ENCODE measurements at regions not wholly inside any gene's neighbourhood (a gene's known extent, or its start where the extent isn't known, plus 50 kb on each side); places are given as distances from the start of the nearest gene placed in this dataset.

DNA sequence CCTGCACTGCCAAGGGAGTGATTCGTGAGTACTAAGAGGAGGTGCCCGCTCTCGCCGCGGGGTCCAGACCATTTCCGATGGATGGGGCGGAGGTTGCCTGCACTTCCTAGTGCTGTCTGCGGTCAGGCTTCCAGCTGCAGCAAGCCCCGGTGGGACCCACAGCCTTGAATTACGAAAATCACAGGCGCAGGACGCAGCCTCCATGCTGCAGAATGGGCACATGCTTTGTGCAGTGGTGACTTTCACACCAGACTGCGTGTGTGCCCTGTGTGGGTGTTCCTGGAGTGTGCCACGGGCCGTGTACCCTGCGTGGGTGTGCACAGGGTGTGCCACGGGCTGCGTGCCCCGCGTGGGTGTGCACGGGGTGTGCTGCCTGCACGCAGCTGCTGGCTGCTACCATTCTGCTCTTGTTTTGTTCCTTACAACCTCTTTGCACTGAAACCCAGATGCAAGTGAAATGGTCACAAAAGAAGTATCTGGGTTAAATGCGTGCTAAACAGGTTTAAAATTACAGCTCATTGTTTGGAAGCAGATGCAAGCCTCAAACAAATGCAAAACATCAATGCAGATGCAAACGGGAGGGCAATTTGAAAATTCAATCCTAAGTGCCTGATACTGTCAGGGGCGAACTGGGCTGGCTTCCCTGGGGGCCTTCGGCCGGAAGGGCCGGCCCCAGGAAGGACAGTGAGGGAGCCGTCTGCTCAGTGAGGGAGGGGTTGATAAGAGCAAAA lies 221.2 kb upstream of the SOX1 start:
- no peak for DNase-seq
- no peaks in the 10 kb centered on the region for H3K36me3 ChIP-seq (replicated peaks in 1 of 2; ENCODE audit: control insufficient read depth in 1 of 2, insufficient read depth in 2 of 2, low read length in 1 of 2)
- H3K4me2 ChIP-seq, result no peak overlapping the region
- H3K27ac ChIP-seq (ENCODE audit: low read depth in 2 of 2, low read length in 1 of 2), result no peak overlapping the region
- TF ChIP-seq, protein P1, sequence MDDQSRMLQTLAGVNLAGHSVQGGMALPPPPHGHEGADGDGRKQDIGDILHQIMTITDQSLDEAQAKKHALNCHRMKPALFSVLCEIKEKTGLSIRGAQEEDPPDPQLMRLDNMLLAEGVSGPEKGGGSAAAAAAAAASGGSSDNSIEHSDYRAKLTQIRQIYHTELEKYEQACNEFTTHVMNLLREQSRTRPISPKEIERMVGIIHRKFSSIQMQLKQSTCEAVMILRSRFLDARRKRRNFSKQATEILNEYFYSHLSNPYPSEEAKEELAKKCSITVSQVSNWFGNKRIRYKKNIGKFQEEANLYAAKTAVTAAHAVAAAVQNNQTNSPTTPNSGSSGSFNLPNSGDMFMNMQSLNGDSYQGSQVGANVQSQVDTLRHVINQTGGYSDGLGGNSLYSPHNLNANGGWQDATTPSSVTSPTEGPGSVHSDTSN (IDR thresholded peaks at IDR 0.05), result no peak
- TF ChIP-seq RXRA (IDR thresholded peaks at IDR 0.05; ENCODE audit: borderline replicate concordance, low read depth), result no peak
- no peak for TF ChIP-seq MEF2A (IDR thresholded peaks at IDR 0.05; ENCODE audit: borderline replicate concordance, low read depth)
- TF ChIP-seq EZH2phosphoT487 (IDR thresholded peaks at IDR 0.05; ENCODE audit: borderline replicate concordance, low read depth), result no peak
- TF ChIP-seq, protein P2, sequence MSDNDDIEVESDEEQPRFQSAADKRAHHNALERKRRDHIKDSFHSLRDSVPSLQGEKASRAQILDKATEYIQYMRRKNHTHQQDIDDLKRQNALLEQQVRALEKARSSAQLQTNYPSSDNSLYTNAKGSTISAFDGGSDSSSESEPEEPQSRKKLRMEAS (IDR thresholded peaks at IDR 0.05; ENCODE audit: low read depth), result no peak
- TF ChIP-seq TAF1 (IDR thresholded peaks at IDR 0.05; ENCODE audit: borderline replicate concordance, low read depth, low read length), result no peak
- ChIA-PET POLR2A (no interaction called here), CTCF (no interaction called here)
- H4K20me1 ChIP-seq (ENCODE audit: insufficient read depth), result no peaks in the 10 kb centered on the region
- no peaks in the 10 kb centered on the region for H3K79me2 ChIP-seq (ENCODE audit: insufficient read depth)
- no peaks in the 10 kb centered on the region for H3F3A ChIP-seq (replicated peaks; ENCODE audit: insufficient read depth)
- no peaks in the 10 kb centered on the region for H3K9me2 ChIP-seq
- H2AFZ ChIP-seq (ENCODE audit: low read depth), result no peak overlapping the region
- no peak overlapping the region for H3K4me3 ChIP-seq (ENCODE audit: low read depth in 2 of 2, low read length in 1 of 2)
- no peaks in the 10 kb centered on the region for H3K4me1 ChIP-seq (ENCODE audit: control insufficient read depth in 1 of 2, insufficient read depth in 2 of 2, low read depth in 1 of 2, low read length in 1 of 2)
- no peaks in the 10 kb centered on the region for H3K27me3 ChIP-seq (ENCODE audit: insufficient read depth)
- H3K9me3 ChIP-seq, result no peaks in the 10 kb centered on the region
- WGBS (ENCODE audit: low lambda C conversion rate), result 4% methylated on average over 13 of the region's 29 CpGs
- H3K9ac ChIP-seq, result no peak overlapping the region

DNA sequence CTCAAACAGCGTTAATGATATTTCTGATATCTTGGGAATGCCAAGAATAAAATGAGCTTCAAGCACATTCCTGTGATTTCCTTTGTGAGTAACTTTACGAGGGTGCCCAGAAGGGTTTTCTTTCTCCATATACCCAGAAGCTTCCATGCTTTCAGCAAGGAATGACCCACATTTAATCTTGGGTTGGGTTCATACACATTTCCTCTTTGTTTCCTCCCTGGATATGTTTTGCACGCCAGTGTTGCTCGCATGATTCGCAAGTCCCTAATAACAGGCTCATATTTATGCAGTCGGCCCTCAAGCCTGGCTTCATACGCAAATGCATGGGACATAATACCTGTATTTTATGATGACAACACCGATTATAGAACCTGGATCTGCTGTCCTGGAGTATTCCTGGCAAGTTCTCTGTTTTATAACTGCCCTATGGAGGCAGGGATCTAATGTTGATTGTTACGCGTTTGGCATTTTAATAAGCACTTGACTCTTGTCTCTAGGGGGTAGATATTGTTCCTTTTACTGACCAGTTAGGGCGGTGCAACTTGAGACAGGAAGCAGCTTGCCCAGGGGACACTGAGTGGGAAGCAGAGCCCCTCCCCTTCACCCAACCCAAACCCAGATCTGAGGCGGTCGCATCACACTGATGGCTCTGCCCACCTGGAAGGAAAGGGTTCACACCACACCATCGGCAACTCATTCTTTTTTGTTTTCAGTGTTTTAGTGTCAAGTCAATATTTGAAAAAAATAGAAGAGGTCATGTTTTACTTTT lies 220.4 kb upstream of the SOX1 start:
- no peak overlapping the region for H2AFZ ChIP-seq (ENCODE audit: low read depth)
- no peaks in the 10 kb centered on the region for H3K9me2 ChIP-seq
- H3K79me2 ChIP-seq (ENCODE audit: insufficient read depth), result no peaks in the 10 kb centered on the region
- no peaks in the 10 kb centered on the region for H3K9me3 ChIP-seq
- no peaks in the 10 kb centered on the region for H3K36me3 ChIP-seq (replicated peaks in 1 of 2; ENCODE audit: control insufficient read depth in 1 of 2, insufficient read depth in 2 of 2, low read length in 1 of 2)
- no peak for DNase-seq
- ChIA-PET CTCF (no interaction called here), POLR2A (no interaction called here)
- H3K27me3 ChIP-seq (ENCODE audit: insufficient read depth), result no peaks in the 10 kb centered on the region
- no peaks in the 10 kb centered on the region for H3K4me1 ChIP-seq (ENCODE audit: control insufficient read depth in 1 of 2, insufficient read depth in 2 of 2, low read depth in 1 of 2, low read length in 1 of 2)
- H3K4me3 ChIP-seq (ENCODE audit: low read depth in 2 of 2, low read length in 1 of 2), result no peak overlapping the region
- H3K9ac ChIP-seq, result no peak overlapping the region
- no peaks in the 10 kb centered on the region for H3F3A ChIP-seq (replicated peaks; ENCODE audit: insufficient read depth)
- H3K4me2 ChIP-seq, result no peak overlapping the region
- WGBS (ENCODE audit: low lambda C conversion rate), result 28% methylated on average over 14 of the region's 14 CpGs
- no peaks in the 10 kb centered on the region for H4K20me1 ChIP-seq (ENCODE audit: insufficient read depth)
- H3K27ac ChIP-seq (ENCODE audit: low read depth in 2 of 2, low read length in 1 of 2), result no peak overlapping the region
- TF ChIP-seq MEF2A (IDR thresholded peaks at IDR 0.05; ENCODE audit: borderline replicate concordance, low read depth), result no peak
- TF ChIP-seq, protein P3, sequence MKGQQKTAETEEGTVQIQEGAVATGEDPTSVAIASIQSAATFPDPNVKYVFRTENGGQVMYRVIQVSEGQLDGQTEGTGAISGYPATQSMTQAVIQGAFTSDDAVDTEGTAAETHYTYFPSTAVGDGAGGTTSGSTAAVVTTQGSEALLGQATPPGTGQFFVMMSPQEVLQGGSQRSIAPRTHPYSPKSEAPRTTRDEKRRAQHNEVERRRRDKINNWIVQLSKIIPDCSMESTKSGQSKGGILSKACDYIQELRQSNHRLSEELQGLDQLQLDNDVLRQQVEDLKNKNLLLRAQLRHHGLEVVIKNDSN (IDR thresholded peaks at IDR 0.05; ENCODE audit: borderline replicate concordance, low read depth), result no peak
- TF ChIP-seq TAF1 (IDR thresholded peaks at IDR 0.05; ENCODE audit: borderline replicate concordance, low read depth, low read length), result no peak
- TF ChIP-seq, protein P4, sequence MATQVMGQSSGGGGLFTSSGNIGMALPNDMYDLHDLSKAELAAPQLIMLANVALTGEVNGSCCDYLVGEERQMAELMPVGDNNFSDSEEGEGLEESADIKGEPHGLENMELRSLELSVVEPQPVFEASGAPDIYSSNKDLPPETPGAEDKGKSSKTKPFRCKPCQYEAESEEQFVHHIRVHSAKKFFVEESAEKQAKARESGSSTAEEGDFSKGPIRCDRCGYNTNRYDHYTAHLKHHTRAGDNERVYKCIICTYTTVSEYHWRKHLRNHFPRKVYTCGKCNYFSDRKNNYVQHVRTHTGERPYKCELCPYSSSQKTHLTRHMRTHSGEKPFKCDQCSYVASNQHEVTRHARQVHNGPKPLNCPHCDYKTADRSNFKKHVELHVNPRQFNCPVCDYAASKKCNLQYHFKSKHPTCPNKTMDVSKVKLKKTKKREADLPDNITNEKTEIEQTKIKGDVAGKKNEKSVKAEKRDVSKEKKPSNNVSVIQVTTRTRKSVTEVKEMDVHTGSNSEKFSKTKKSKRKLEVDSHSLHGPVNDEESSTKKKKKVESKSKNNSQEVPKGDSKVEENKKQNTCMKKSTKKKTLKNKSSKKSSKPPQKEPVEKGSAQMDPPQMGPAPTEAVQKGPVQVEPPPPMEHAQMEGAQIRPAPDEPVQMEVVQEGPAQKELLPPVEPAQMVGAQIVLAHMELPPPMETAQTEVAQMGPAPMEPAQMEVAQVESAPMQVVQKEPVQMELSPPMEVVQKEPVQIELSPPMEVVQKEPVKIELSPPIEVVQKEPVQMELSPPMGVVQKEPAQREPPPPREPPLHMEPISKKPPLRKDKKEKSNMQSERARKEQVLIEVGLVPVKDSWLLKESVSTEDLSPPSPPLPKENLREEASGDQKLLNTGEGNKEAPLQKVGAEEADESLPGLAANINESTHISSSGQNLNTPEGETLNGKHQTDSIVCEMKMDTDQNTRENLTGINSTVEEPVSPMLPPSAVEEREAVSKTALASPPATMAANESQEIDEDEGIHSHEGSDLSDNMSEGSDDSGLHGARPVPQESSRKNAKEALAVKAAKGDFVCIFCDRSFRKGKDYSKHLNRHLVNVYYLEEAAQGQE (IDR thresholded peaks at IDR 0.05; ENCODE audit: low read depth, low read length), result no peak
- TF ChIP-seq JUND (IDR thresholded peaks at IDR 0.05), result no peak
- TF ChIP-seq GATA2 (CRISPR knock-in tag; IDR thresholded peaks at IDR 0.05), result no peak
- TF ChIP-seq EP300 (IDR thresholded peaks at IDR 0.05; ENCODE audit: borderline replicate concordance in 1 of 2, low read depth in 1 of 2, low read length in 1 of 2), result no peak
- no peak for TF ChIP-seq RCOR1 (IDR thresholded peaks at IDR 0.05; ENCODE audit: low read length)
- TF ChIP-seq ELF1 (IDR thresholded peaks at IDR 0.05), result no peak
- TF ChIP-seq, protein P2 (IDR thresholded peaks at IDR 0.05; ENCODE audit: low read depth), result no peak
- TF ChIP-seq SIN3A (IDR thresholded peaks at IDR 0.05; ENCODE audit: borderline replicate concordance, low read depth, low read length), result no peak
- TF ChIP-seq, protein P5, sequence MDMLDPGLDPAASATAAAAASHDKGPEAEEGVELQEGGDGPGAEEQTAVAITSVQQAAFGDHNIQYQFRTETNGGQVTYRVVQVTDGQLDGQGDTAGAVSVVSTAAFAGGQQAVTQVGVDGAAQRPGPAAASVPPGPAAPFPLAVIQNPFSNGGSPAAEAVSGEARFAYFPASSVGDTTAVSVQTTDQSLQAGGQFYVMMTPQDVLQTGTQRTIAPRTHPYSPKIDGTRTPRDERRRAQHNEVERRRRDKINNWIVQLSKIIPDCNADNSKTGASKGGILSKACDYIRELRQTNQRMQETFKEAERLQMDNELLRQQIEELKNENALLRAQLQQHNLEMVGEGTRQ (IDR thresholded peaks at IDR 0.05; ENCODE audit: borderline replicate concordance, low read depth, low read length), result no peak
- TF ChIP-seq RXRA (IDR thresholded peaks at IDR 0.05; ENCODE audit: borderline replicate concordance, low read depth), result no peak
- no peak for TF ChIP-seq TCF12 (IDR thresholded peaks at IDR 0.05)
- TF ChIP-seq EZH2phosphoT487 (IDR thresholded peaks at IDR 0.05; ENCODE audit: borderline replicate concordance, low read depth), result no peak
- no peak for TF ChIP-seq FOXM1 (IDR thresholded peaks at IDR 0.05; ENCODE audit: low read depth)
- no peak for TF ChIP-seq CHD2 (IDR thresholded peaks at IDR 0.05; ENCODE audit: low read length, partially characterized antibody)

All from SK-N-SH (cell line).